GM23338 (cell line): ENCODE measurements at regions not wholly inside any gene's neighbourhood (a gene's known extent, or its start where the extent isn't known, plus 50 kb on each side); places are given as distances from the start of the nearest gene placed in this dataset.

ENCODE experiments used
- CREB1 ChIP-seq: fragments of 250-450 bp; sonication (Bioruptor Pico); IDR thresholded peaks from 2 replicates; pipeline ENCODE4 v1.5.0; 2020; ENCODE audit warnings: low read depth, mild to moderate bottlenecking, moderate library complexity
- CTCF ChIP-seq, 2 experiments: fragments of 200-600 bp in 1 of 2; sonication (generic) in 1 of 2; conservative IDR thresholded peaks; 2 replicates each; pipeline versions ENCODE4 v1.5.1 to v1.6.1; 2016 to 2017; ENCODE audit warnings: antibody characterized with exemption in 2 of 2, low read depth in 2 of 2, mild to moderate bottlenecking in 2 of 2, moderate library complexity in 1 of 2
- ETS1 ChIP-seq: IDR thresholded peaks from 2 replicates; pipeline ENCODE4 v1.6.1; 2016; ENCODE audit warnings: antibody characterized with exemption
- EZH2 ChIP-seq: fragments of 200-600 bp; sonication (generic); IDR thresholded peaks from one replicate; pipeline ENCODE4 v1.8.0; 2017; ENCODE audit warnings: antibody characterized with exemption, mild to moderate bottlenecking, low read depth; ENCODE audit not compliant: unreplicated experiment
- EZH2phosphoT487 ChIP-seq: fragments of 200-600 bp; sonication (generic); IDR thresholded peaks from one replicate; pipeline ENCODE4 v1.8.1; 2018; ENCODE audit warnings: antibody characterized with exemption; ENCODE audit not compliant: unreplicated experiment
- JUNB ChIP-seq: IDR thresholded peaks from one replicate; pipeline ENCODE4 v1.6.1; 2016; ENCODE audit warnings: antibody characterized with exemption; ENCODE audit not compliant: unreplicated experiment
- NANOG ChIP-seq: IDR thresholded peaks from 2 replicates; pipeline ENCODE4 v1.6.1; 2016; ENCODE audit warnings: antibody characterized with exemption, borderline replicate concordance
- POLR2AphosphoS5 ChIP-seq: IDR thresholded peaks from 2 replicates; pipeline ENCODE4 v1.6.1; 2016; ENCODE audit warnings: antibody characterized with exemption, low read depth
- REST ChIP-seq: IDR thresholded peaks from one replicate; pipeline ENCODE4 v1.6.1; 2018; ENCODE audit warnings: antibody characterized with exemption; ENCODE audit not compliant: unreplicated experiment
- STAT1 ChIP-seq: IDR thresholded peaks from one replicate; pipeline ENCODE4 v1.6.1; 2016; ENCODE audit warnings: antibody characterized with exemption; ENCODE audit not compliant: unreplicated experiment
- ZNF114 ChIP-seq: fragments of 250-450 bp; sonication (Bioruptor Pico); IDR thresholded peaks from 2 replicates; pipeline ENCODE4 v1.5.0; 2020; ENCODE audit warnings: mild to moderate bottlenecking, moderate library complexity
- ZNF331 ChIP-seq: fragments of 250-450 bp; sonication (Bioruptor Pico); IDR thresholded peaks from 2 replicates; pipeline ENCODE4 v1.5.0; 2020; ENCODE audit warnings: low read depth, mild to moderate bottlenecking, moderate library complexity
- ZNF462 ChIP-seq: fragments of 250-450 bp; sonication (Bioruptor Pico); IDR thresholded peaks from 2 replicates; pipeline ENCODE4 v1.5.0; 2020; ENCODE audit warnings: mild to moderate bottlenecking, moderate library complexity

GRCh38 chr13:33510350-33510970, 224.9 kb upstream of the STARD13 start:
- TF ChIP-seq CREB1 (CRISPR knock-in tag) (no peak), CTCF (conservative IDR thresholded peaks at IDR 0.05; ENCODE audit: low read depth in 2 of 2) (no peak), REST (no peak), POLR2AphosphoS5 (no peak), EZH2 (no peak), STAT1 (no peak), JUNB (no peak), ZNF331 (CRISPR knock-in tag) (no peak), ETS1 (no peak), EZH2phosphoT487 (no peak), ZNF114 (CRISPR knock-in tag) (no peak), ZNF462 (CRISPR knock-in tag) (no peak), NANOG (no peak)
